Panc1 (cell line): ENCODE measurements at regions not wholly inside any gene's neighbourhood (a gene's known extent, or its start where the extent isn't known, plus 50 kb on each side); places are given as distances from the start of the nearest gene placed in this dataset.

Experiments used
- ATAC-seq: fragments of 200-7000 bp; cut with Tn5 transposase; 2 replicates; pipeline ENCODE4 v1.9.1; 2020; ENCODE audit warnings: mild to moderate bottlenecking, moderate library complexity
- BruUV-seq: library from RNA; stranded (reverse); fragments of 400-500 nt; replicated peaks from 2 replicates; lab custom pipeline; 2021; lab: Mats Ljungman, UMichigan
- CTCF ChIA-PET: fragments of 300-600 bp; sonication (Branson Sonifier 250); formaldehyde crosslinking; loops from one replicate; lab custom pipeline; 2022; ENCODE audit warnings: antibody characterized with exemption; lab: Charles Lee
- POLR2A ChIA-PET: fragments of 300-600 bp; sonication (Branson Sonifier 250); formaldehyde crosslinking; loops from one replicate; lab custom pipeline; 2022; ENCODE audit warnings: antibody characterized with exemption; lab: Charles Lee
- DNase-seq: peaks from one replicate; pipeline ENCODE4 v3.0.0-alpha.2; 2010; ENCODE audit warnings: low read depth, low spot score
- H3K27ac ChIP-seq: 2 replicates; pipeline ENCODE4 v1.5.1; 2011; ENCODE audit warnings: mild to moderate bottlenecking, low read length, inconsistent platforms
- H3K27me3 ChIP-seq: fragments of 200-500 bp; sonication (Bioruptor generic); 2 replicates; pipeline ENCODE4 v1.6.0; 2014; ENCODE audit warnings: low read length, inconsistent platforms; ENCODE audit not compliant: control insufficient read depth, insufficient read depth
- H3K36me3 ChIP-seq: fragments of 200-500 bp; sonication (Bioruptor generic); 2 replicates; pipeline ENCODE4 v1.5.1; 2014; ENCODE audit warnings: inconsistent platforms, mild to moderate bottlenecking, low read length, moderate library complexity; ENCODE audit not compliant: control insufficient read depth, insufficient read depth
- H3K4me1 ChIP-seq: 2 replicates; pipeline ENCODE4 v1.5.1; 2011; ENCODE audit warnings: inconsistent platforms, mild to moderate bottlenecking, low read length, moderate library complexity; ENCODE audit not compliant: control insufficient read depth, insufficient read depth
- H3K4me3 ChIP-seq, 2 experiments: 2 replicates each; pipeline ENCODE4 v1.5.1; 2011 to 2012; ENCODE audit warnings: low read depth in 2 of 2, low read length in 2 of 2, mild to moderate bottlenecking in 2 of 2, inconsistent platforms in 1 of 2, moderate library complexity in 1 of 2
- H3K9me3 ChIP-seq: fragments of 200-500 bp; sonication (Bioruptor generic); 2 replicates; pipeline ENCODE4 v1.5.1; 2014; ENCODE audit warnings: low read depth, mild to moderate bottlenecking, inconsistent platforms, low read length, moderate library complexity; ENCODE audit not compliant: control insufficient read depth, insufficient read depth
- POLR2AphosphoS5 ChIP-seq: IDR thresholded peaks from 2 replicates; pipeline ENCODE4 v1.6.1; 2012; ENCODE audit warnings: mild to moderate bottlenecking, low read depth, low read length, moderate library complexity
- SIN3A ChIP-seq: IDR thresholded peaks from 2 replicates; pipeline ENCODE4 v1.6.1; 2012; ENCODE audit warnings: low read depth, mild to moderate bottlenecking, low read length, moderate library complexity, borderline replicate concordance; ENCODE audit not compliant: insufficient read depth
- TCF7L2 ChIP-seq: IDR thresholded peaks from 2 replicates; pipeline ENCODE4 v1.6.1; 2011; ENCODE audit warnings: mild to moderate bottlenecking, low read depth, low read length, inconsistent platforms
- in situ Hi-C: cut with HindIII; loops from 2 replicates; pipeline ENCODE4 v1.10.0; 2016; ENCODE audit warnings: low sequenced_read_pairs, low pct_unique_long_range_greater_than_20kb
- intact Hi-C: fragments of 100-400 bp; cut with micrococcal nuclease; formaldehyde crosslinking; loops from one replicate; pipeline ENCODE4 v1.10.0; 2022; ENCODE audit not compliant: unreplicated experiment
- TF ChIP-seq, protein P1 (sequence below): fragments of 450-650 bp; IDR thresholded peaks from 2 replicates; pipeline ENCODE4 v1.5.1; 2017; ENCODE audit warnings: mild to moderate bottlenecking
- TF ChIP-seq, protein P2 (sequence below), 2 experiments: IDR thresholded peaks; 2 replicates each; pipeline ENCODE4 v1.6.1; 2011 to 2012; ENCODE audit warnings: low read depth in 2 of 2, control low read depth in 1 of 2, low read length in 1 of 2, mild to moderate bottlenecking in 1 of 2, moderate library complexity in 1 of 2; ENCODE audit not compliant: insufficient read depth in 1 of 2

DNA sequence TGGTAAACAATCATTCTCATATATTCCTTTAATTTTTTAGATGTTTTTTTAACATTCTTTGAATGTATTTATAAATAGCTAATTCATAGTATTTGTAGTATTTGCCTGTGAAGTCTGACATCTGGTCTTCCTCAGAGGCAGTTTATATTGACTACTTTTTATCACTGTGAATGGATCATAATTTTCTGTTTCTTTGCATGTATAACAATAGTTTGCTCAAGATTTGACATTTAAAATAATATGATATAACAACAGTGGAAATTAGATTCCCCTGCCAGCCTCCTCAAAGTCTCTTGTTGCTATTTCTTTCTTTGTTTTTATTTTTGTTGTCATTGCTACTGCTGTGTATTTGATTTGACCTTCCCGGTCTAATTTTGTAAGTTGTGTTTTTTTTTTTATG is 297.0 kb upstream of the PCDH20 start:
- Histone ChIP-seq H3K27me3 (no peaks in the 10 kb centered on the region), H3K4me3 (no peak overlapping the region), H3K27ac (no peak overlapping the region), H3K4me1 (no peaks in the 10 kb centered on the region), H3K36me3 (no peaks in the 10 kb centered on the region), H3K9me3 (no peaks in the 10 kb centered on the region)
- POLR2A ChIA-PET, result no interaction called here
- CTCF ChIA-PET, result no interaction called here
- no peak for DNase-seq
- no peak for ATAC-seq
- BruUV-seq, result no TSS peak
- intact Hi-C loops, result no loop called here
- TF ChIP-seq POLR2AphosphoS5, result no peak
- TF ChIP-seq, protein P1, sequence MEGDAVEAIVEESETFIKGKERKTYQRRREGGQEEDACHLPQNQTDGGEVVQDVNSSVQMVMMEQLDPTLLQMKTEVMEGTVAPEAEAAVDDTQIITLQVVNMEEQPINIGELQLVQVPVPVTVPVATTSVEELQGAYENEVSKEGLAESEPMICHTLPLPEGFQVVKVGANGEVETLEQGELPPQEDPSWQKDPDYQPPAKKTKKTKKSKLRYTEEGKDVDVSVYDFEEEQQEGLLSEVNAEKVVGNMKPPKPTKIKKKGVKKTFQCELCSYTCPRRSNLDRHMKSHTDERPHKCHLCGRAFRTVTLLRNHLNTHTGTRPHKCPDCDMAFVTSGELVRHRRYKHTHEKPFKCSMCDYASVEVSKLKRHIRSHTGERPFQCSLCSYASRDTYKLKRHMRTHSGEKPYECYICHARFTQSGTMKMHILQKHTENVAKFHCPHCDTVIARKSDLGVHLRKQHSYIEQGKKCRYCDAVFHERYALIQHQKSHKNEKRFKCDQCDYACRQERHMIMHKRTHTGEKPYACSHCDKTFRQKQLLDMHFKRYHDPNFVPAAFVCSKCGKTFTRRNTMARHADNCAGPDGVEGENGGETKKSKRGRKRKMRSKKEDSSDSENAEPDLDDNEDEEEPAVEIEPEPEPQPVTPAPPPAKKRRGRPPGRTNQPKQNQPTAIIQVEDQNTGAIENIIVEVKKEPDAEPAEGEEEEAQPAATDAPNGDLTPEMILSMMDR, result no peak
- TF ChIP-seq SIN3A, result no peak
- in situ Hi-C loops, result no loop called here

DNA sequence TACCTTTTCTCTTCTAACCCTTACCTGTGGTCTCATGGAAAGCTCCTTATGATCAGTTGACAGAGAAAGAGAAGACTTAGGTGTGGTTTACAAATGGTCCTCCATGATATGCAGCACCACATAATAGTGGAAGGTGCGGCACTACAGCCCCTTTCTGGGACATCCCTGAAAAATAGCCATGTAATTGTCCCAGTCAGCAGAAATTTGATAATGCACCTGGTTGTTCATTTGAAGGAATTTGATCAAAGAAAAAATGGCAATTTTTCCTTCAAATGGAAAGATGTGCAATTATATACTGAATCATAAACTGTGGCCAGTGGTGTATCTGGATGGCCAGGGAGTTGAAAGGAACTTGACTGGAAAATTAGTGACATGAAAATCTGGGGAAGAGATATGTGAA is 293.6 kb upstream of the PCDH20 start:
- Histone ChIP-seq H3K9me3 (no peaks in the 10 kb centered on the region), H3K36me3 (no peaks in the 10 kb centered on the region), H3K27ac (no peak overlapping the region), H3K27me3 (no peaks in the 10 kb centered on the region), H3K4me3 (no peak overlapping the region), H3K4me1 (no peaks in the 10 kb centered on the region)
- POLR2A ChIA-PET, result no interaction called here
- in situ Hi-C loops, result no loop called here
- intact Hi-C loops, result no loop called here
- no TSS peak for BruUV-seq
- CTCF ChIA-PET, result no interaction called here
- DNase-seq, result no peak
- ATAC-seq, result no peak
- TF ChIP-seq SIN3A (no peak), POLR2AphosphoS5 (no peak), TCF7L2 (no peak)
- TF ChIP-seq, protein P1, result no peak
- TF ChIP-seq, protein P2, sequence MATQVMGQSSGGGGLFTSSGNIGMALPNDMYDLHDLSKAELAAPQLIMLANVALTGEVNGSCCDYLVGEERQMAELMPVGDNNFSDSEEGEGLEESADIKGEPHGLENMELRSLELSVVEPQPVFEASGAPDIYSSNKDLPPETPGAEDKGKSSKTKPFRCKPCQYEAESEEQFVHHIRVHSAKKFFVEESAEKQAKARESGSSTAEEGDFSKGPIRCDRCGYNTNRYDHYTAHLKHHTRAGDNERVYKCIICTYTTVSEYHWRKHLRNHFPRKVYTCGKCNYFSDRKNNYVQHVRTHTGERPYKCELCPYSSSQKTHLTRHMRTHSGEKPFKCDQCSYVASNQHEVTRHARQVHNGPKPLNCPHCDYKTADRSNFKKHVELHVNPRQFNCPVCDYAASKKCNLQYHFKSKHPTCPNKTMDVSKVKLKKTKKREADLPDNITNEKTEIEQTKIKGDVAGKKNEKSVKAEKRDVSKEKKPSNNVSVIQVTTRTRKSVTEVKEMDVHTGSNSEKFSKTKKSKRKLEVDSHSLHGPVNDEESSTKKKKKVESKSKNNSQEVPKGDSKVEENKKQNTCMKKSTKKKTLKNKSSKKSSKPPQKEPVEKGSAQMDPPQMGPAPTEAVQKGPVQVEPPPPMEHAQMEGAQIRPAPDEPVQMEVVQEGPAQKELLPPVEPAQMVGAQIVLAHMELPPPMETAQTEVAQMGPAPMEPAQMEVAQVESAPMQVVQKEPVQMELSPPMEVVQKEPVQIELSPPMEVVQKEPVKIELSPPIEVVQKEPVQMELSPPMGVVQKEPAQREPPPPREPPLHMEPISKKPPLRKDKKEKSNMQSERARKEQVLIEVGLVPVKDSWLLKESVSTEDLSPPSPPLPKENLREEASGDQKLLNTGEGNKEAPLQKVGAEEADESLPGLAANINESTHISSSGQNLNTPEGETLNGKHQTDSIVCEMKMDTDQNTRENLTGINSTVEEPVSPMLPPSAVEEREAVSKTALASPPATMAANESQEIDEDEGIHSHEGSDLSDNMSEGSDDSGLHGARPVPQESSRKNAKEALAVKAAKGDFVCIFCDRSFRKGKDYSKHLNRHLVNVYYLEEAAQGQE (IDR thresholded peaks at IDR 0.05; ENCODE audit: insufficient read depth in 1 of 2, low read depth in 2 of 2, low read length in 1 of 2), result no peak

DNA sequence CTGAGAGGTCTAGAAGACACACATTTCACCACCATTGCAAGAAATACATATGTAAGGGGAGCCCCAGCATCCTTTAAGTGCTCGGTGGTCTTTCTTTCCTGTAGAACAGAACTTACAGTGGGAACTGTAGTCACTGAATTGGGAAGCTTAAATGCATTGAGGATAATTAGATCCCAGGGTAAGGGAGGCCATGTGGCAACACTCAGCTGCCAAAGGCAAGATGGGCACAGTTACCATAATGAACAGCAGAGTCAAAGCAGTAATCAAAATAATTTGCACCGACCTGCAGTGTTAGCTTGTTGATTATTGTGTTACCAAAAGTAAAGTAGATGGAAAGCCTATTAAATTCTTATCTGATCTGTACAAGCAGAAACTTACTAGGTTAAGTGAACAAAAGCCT is 291.2 kb upstream of the PCDH20 start:
- Histone ChIP-seq H3K27ac (no peak overlapping the region), H3K9me3 (no peaks in the 10 kb centered on the region), H3K4me1 (no peaks in the 10 kb centered on the region), H3K27me3 (no peaks in the 10 kb centered on the region), H3K4me3 (no peak overlapping the region), H3K36me3 (no peaks in the 10 kb centered on the region)
- BruUV-seq, result no TSS peak
- ChIA-PET POLR2A (no interaction called here), CTCF (no interaction called here)
- DNase-seq (no peak), ATAC-seq (no peak)
- TF ChIP-seq TCF7L2 (no peak), SIN3A (no peak), POLR2AphosphoS5 (no peak)
- TF ChIP-seq, protein P1, result no peak
- TF ChIP-seq, protein P2 (IDR thresholded peaks at IDR 0.05; ENCODE audit: insufficient read depth in 1 of 2, low read depth in 2 of 2, low read length in 1 of 2), result no peak
- in situ Hi-C loops, result no loop called here
- intact Hi-C loops, result no loop called here
